ENCODE measurements at regions not wholly inside any gene's neighbourhood (a gene's known extent, or its start where the extent isn't known, plus 50 kb on each side); places are given as distances from the start of the nearest gene placed in this dataset.

- WGBS (ENCODE audit: insufficient coverage) = 94% methylated on average over 6 of the region's 6 CpGs
Observed at GRCh38 chr6:3525915-3526314, 69.1 kb upstream of the SLC22A23 start.

GRCh38 chr6:3524456-3524855, 67.6 kb upstream of the SLC22A23 start:
- ATAC-seq (no peak), DNase-seq (no peak)
- H3K27ac Mint-ChIP-seq = no peak overlapping the region
- no peaks in the 10 kb centered on the region for H3K36me3 Mint-ChIP-seq
- no peaks in the 10 kb centered on the region for H3K36me3 ChIP-seq (ENCODE audit: control insufficient read depth, insufficient read depth, low read length)
- TF ChIP-seq, protein P1, sequence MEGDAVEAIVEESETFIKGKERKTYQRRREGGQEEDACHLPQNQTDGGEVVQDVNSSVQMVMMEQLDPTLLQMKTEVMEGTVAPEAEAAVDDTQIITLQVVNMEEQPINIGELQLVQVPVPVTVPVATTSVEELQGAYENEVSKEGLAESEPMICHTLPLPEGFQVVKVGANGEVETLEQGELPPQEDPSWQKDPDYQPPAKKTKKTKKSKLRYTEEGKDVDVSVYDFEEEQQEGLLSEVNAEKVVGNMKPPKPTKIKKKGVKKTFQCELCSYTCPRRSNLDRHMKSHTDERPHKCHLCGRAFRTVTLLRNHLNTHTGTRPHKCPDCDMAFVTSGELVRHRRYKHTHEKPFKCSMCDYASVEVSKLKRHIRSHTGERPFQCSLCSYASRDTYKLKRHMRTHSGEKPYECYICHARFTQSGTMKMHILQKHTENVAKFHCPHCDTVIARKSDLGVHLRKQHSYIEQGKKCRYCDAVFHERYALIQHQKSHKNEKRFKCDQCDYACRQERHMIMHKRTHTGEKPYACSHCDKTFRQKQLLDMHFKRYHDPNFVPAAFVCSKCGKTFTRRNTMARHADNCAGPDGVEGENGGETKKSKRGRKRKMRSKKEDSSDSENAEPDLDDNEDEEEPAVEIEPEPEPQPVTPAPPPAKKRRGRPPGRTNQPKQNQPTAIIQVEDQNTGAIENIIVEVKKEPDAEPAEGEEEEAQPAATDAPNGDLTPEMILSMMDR (IDR thresholded peaks at IDR 0.05) = no peak
- intact Hi-C loops (cut with micrococcal nuclease) = no loop called here
- H3K4me1 Mint-ChIP-seq = no peaks in the 10 kb centered on the region
- H3K27ac ChIP-seq (ENCODE audit: low read length) = no peak overlapping the region
- no peak overlapping the region for H3K4me3 Mint-ChIP-seq
- H3K4me1 ChIP-seq (ENCODE audit: control insufficient read depth, insufficient read depth, low read length) = no peaks in the 10 kb centered on the region
- 93% methylated on average over 1 of the region's 2 CpGs for WGBS (ENCODE audit: insufficient coverage)
- no peaks in the 10 kb centered on the region for H3K27me3 ChIP-seq (ENCODE audit: control insufficient read depth, insufficient read depth, low read length)
- no peak overlapping the region for H3K4me3 ChIP-seq (ENCODE audit: low read length)
- H3K27me3 Mint-ChIP-seq (ENCODE audit: low read depth in 2 of 2) = peaks cover 0 to 6% of the 10 kb centered on the region in 2 donors
- no peaks in the 10 kb centered on the region for H3K9me3 ChIP-seq (ENCODE audit: control insufficient read depth, insufficient read depth, low read length)
- no peaks in the 10 kb centered on the region for H3K9me3 Mint-ChIP-seq

More at GRCh38 chr6:3525915-3526314, 69.1 kb upstream of the SLC22A23 start:
- no peak overlapping the region for H3K4me3 Mint-ChIP-seq
- DNase-seq = no peak
- no peak overlapping the region for H3K27ac Mint-ChIP-seq
- H3K4me1 Mint-ChIP-seq = no peaks in the 10 kb centered on the region
- H3K9me3 Mint-ChIP-seq = no peaks in the 10 kb centered on the region
- intact Hi-C loops (cut with micrococcal nuclease) = no loop called here
- TF ChIP-seq, protein P1 (IDR thresholded peaks at IDR 0.05) = no peak
- H3K9me3 ChIP-seq (ENCODE audit: control insufficient read depth, insufficient read depth, low read length) = no peaks in the 10 kb centered on the region
- no peaks in the 10 kb centered on the region for H3K36me3 ChIP-seq (ENCODE audit: control insufficient read depth, insufficient read depth, low read length)
- no peaks in the 10 kb centered on the region for H3K36me3 Mint-ChIP-seq
- H3K27me3 ChIP-seq (ENCODE audit: control insufficient read depth, insufficient read depth, low read length) = no peaks in the 10 kb centered on the region
- H3K27ac ChIP-seq (ENCODE audit: low read length) = no peak overlapping the region
- peaks cover 5 to 7% of the 10 kb centered on the region in 2 donors for H3K27me3 Mint-ChIP-seq (ENCODE audit: low read depth in 2 of 2)
- no peak for ATAC-seq
- H3K4me3 ChIP-seq (ENCODE audit: low read length) = no peak overlapping the region
- no peaks in the 10 kb centered on the region for H3K4me1 ChIP-seq (ENCODE audit: control insufficient read depth, insufficient read depth, low read length)

- TF ChIP-seq, protein P1 (IDR thresholded peaks at IDR 0.05) = no peak
- H3K27me3 Mint-ChIP-seq (ENCODE audit: low read depth in 2 of 2) = peaks cover 0 to 6% of the 10 kb centered on the region in 2 donors
- WGBS (ENCODE audit: insufficient coverage) = 87% methylated on average over 7 of the region's 7 CpGs
Observed at GRCh38 chr6:3523966-3524365, 67.1 kb upstream of the SLC22A23 start.

GRCh38 chr6:3523271-3523670, 66.4 kb upstream of the SLC22A23 start:
- Histone ChIP-seq H3K27me3 (ENCODE audit: control insufficient read depth, insufficient read depth, low read length) (no peaks in the 10 kb centered on the region), H3K36me3 (ENCODE audit: control insufficient read depth, insufficient read depth, low read length) (no peaks in the 10 kb centered on the region), H3K9me3 (ENCODE audit: control insufficient read depth, insufficient read depth, low read length) (no peaks in the 10 kb centered on the region), H3K4me1 (ENCODE audit: control insufficient read depth, insufficient read depth, low read length) (no peaks in the 10 kb centered on the region), H3K27ac (ENCODE audit: low read length) (no peak overlapping the region), H3K4me3 (ENCODE audit: low read length) (no peak overlapping the region)
- Mint-ChIP-seq H3K9me3 (no peaks in the 10 kb centered on the region), H3K4me3 (no peak overlapping the region), H3K4me1 (no peaks in the 10 kb centered on the region), H3K36me3 (no peaks in the 10 kb centered on the region), H3K27me3 (ENCODE audit: low read depth in 2 of 2) (peaks cover 0 to 6% of the 10 kb centered on the region in 2 donors), H3K27ac (no peak overlapping the region)
- intact Hi-C loops (cut with micrococcal nuclease) = no loop called here
- TF ChIP-seq, protein P1 (IDR thresholded peaks at IDR 0.05) = no peak
- DNase-seq = no peak
- 84% methylated on average over 5 of the region's 5 CpGs for WGBS (ENCODE audit: insufficient coverage)
- ATAC-seq = no peak

More at GRCh38 chr6:3523966-3524365, 67.1 kb upstream of the SLC22A23 start:
- Mint-ChIP-seq H3K4me3 (no peak overlapping the region), H3K27ac (no peak overlapping the region), H3K9me3 (no peaks in the 10 kb centered on the region), H3K4me1 (no peaks in the 10 kb centered on the region), H3K36me3 (no peaks in the 10 kb centered on the region)
- H3K27ac ChIP-seq (ENCODE audit: low read length) = no peak overlapping the region
- intact Hi-C loops (cut with micrococcal nuclease) = no loop called here
- ATAC-seq = no peak
- H3K36me3 ChIP-seq (ENCODE audit: control insufficient read depth, insufficient read depth, low read length) = no peaks in the 10 kb centered on the region
- no peaks in the 10 kb centered on the region for H3K4me1 ChIP-seq (ENCODE audit: control insufficient read depth, insufficient read depth, low read length)
- H3K4me3 ChIP-seq (ENCODE audit: low read length) = no peak overlapping the region
- no peak for DNase-seq
- H3K27me3 ChIP-seq (ENCODE audit: control insufficient read depth, insufficient read depth, low read length) = no peaks in the 10 kb centered on the region
- H3K9me3 ChIP-seq (ENCODE audit: control insufficient read depth, insufficient read depth, low read length) = no peaks in the 10 kb centered on the region

Measured in natural killer cell (primary cell).